Neuronal stem cell (in vitro differentiated cells): ENCODE measurements at regions not wholly inside any gene's neighbourhood (a gene's known extent, or its start where the extent isn't known, plus 50 kb on each side); places are given as distances from the start of the nearest gene placed in this dataset.

Experiments used
- DNase-seq: peaks from one replicate; pipeline ENCODE4 v3.0.0-alpha.2; 2013; ENCODE audit warnings: low spot score
- H2AFZ ChIP-seq: one replicate; pipeline ENCODE4 v1.6.1; 2013; ENCODE audit warnings: mild to moderate bottlenecking, low read length, inconsistent platforms
- H2AK5ac ChIP-seq: 2 replicates; pipeline ENCODE4 v1.6.1; 2013; ENCODE audit warnings: low read depth, mild to moderate bottlenecking, inconsistent platforms, low read length, moderate library complexity, mixed read lengths
- H2BK120ac ChIP-seq: 2 replicates; pipeline ENCODE4 v1.6.1; 2013; ENCODE audit warnings: low read depth, mild to moderate bottlenecking, inconsistent platforms, low read length, moderate library complexity, mixed read lengths
- H2BK12ac ChIP-seq: one replicate; pipeline ENCODE4 v1.6.1; 2013; ENCODE audit warnings: low read length, inconsistent platforms
- H2BK15ac ChIP-seq: 2 replicates; pipeline ENCODE4 v1.6.1; 2013; ENCODE audit warnings: mild to moderate bottlenecking, low read length, inconsistent platforms, mixed read lengths
- H2BK5ac ChIP-seq: one replicate; pipeline ENCODE4 v1.6.1; 2013; ENCODE audit warnings: inconsistent platforms, mild to moderate bottlenecking, low read length, moderate library complexity
- H3K14ac ChIP-seq: one replicate; pipeline ENCODE4 v1.6.1; 2013; ENCODE audit warnings: low read length, inconsistent platforms
- H3K18ac ChIP-seq: 2 replicates; pipeline ENCODE4 v1.6.1; 2013; ENCODE audit warnings: low read length, inconsistent platforms
- H3K23ac ChIP-seq: 2 replicates; pipeline ENCODE4 v1.6.1; 2013; ENCODE audit warnings: low read depth, mild to moderate bottlenecking, mixed read lengths, low read length, inconsistent platforms; ENCODE audit not compliant: poor library complexity
- H3K27ac ChIP-seq: replicated peaks from 3 replicates; pipeline ENCODE4 v1.5.1; 2013; ENCODE audit warnings: low read length, inconsistent platforms
- H3K27me3 ChIP-seq, 3 experiments: 2 replicates each; pipeline ENCODE4 v1.6.1; 2013; ENCODE audit warnings: low read length in 3 of 3, mild to moderate bottlenecking in 2 of 3, inconsistent platforms in 1 of 3, low read depth in 1 of 3, mixed read lengths in 1 of 3, moderate library complexity in 1 of 3; ENCODE audit not compliant: control insufficient read depth in 3 of 3, insufficient read depth in 3 of 3
- H3K36me3 ChIP-seq, 2 donors: replicated peaks in 1 of 2; 2 replicates each; pipeline ENCODE4 v1.6.1; 2013; ENCODE audit warnings: low read length in 2 of 2; ENCODE audit not compliant: control insufficient read depth in 2 of 2, insufficient read depth in 2 of 2
- H3K4ac ChIP-seq: 2 replicates; pipeline ENCODE4 v1.6.1; 2013; ENCODE audit warnings: inconsistent platforms, mild to moderate bottlenecking, low read length, moderate library complexity
- H3K4me1 ChIP-seq, 2 donors: 1 replicate in 1 of 2; 2 replicates in 1 of 2; pipeline ENCODE4 v1.6.1; 2013; ENCODE audit warnings: low read length in 2 of 2, low read depth in 1 of 2; ENCODE audit not compliant: control insufficient read depth in 2 of 2, insufficient read depth in 1 of 2
- H3K4me2 ChIP-seq: one replicate; pipeline ENCODE4 v1.6.1; 2013; ENCODE audit warnings: mild to moderate bottlenecking, low read length, inconsistent platforms; ENCODE audit not compliant: insufficient read depth, poor library complexity, severe bottlenecking
- H3K4me3 ChIP-seq, 2 donors: 2 replicates each; pipeline ENCODE4 v1.5.1; 2013; ENCODE audit warnings: low read length in 2 of 2, mild to moderate bottlenecking in 2 of 2, inconsistent platforms in 1 of 2, moderate library complexity in 1 of 2
- H3K79me1 ChIP-seq: one replicate; pipeline ENCODE4 v1.6.1; 2013; ENCODE audit warnings: low read depth, mild to moderate bottlenecking, inconsistent platforms, low read length, moderate library complexity
- H3K9ac ChIP-seq: one replicate; pipeline ENCODE4 v1.6.1; 2013; ENCODE audit warnings: mild to moderate bottlenecking, low read depth, low read length, inconsistent platforms; ENCODE audit not compliant: poor library complexity
- H3K9me3 ChIP-seq, 2 donors: replicated peaks in 1 of 2; 2 replicates each; pipeline versions ENCODE3 to v1.6.1; 2013; ENCODE audit warnings: low read length in 2 of 2, mild to moderate bottlenecking in 2 of 2, inconsistent platforms in 1 of 2, low read depth in 1 of 2, mixed read lengths in 1 of 2, moderate library complexity in 1 of 2; ENCODE audit not compliant: control insufficient read depth in 2 of 2, insufficient read depth in 1 of 2
- H4K8ac ChIP-seq: one replicate; pipeline ENCODE4 v1.6.1; 2013; ENCODE audit warnings: low read depth, mild to moderate bottlenecking, inconsistent platforms, low read length, moderate library complexity
- H4K91ac ChIP-seq: one replicate; pipeline ENCODE4 v1.6.1; 2013; ENCODE audit warnings: low read length, low read depth, mild to moderate bottlenecking, inconsistent platforms; ENCODE audit not compliant: poor library complexity
- WGBS, 2 donors: extraction: QIAGEN DNeasy Blood & Tissue Kit; methylation state at CpG; one replicate each; pipeline ENCODE4 v1.1.7; 2013; ENCODE audit warnings: missing lambda C conversion rate in 2 of 2, mixed read lengths in 1 of 2; ENCODE audit not compliant: insufficient read length in 2 of 2, insufficient replicate concordance in 1 of 2; ENCODE audit errors: extremely low coverage in 2 of 2; 5-methylcytosine and 5-hydroxymethylcytosine counted together

DNA sequence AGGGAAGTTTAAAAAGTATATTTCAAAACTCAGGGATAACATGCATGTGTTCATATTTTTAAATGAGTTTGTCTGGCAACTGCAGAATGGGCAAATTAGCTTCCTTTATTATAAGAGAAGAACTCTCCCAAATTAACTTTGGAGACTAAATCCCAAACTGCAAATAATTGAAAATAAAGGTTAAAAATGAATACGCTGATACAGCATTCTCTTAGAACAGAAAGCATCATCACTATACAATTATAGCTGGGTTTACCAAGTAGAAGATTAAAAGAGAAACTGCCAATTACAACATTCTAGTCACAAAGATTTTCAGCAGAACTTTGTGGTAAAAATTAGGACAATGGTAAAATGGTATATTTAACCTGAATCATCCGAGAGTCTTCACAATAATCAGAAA lies 73.3 kb downstream of the OLFM4 start:
- H3K4ac ChIP-seq: no peak overlapping the region
- H2BK15ac ChIP-seq: no peak overlapping the region
- H3K18ac ChIP-seq: no peak overlapping the region
- no peak overlapping the region for H2BK120ac ChIP-seq
- no peak overlapping the region for H3K9ac ChIP-seq
- no CpG with 5 or more reads among the region's 2 CpGs for WGBS, 2 donors
- H4K91ac ChIP-seq: no peak overlapping the region
- H2BK5ac ChIP-seq: no peak overlapping the region
- H3K9me3 ChIP-seq: no peaks in the 10 kb centered on the region
- H3K79me1 ChIP-seq: no peaks in the 10 kb centered on the region
- no peak overlapping the region for H4K8ac ChIP-seq
- H3K4me2 ChIP-seq: no peak overlapping the region
- H2AK5ac ChIP-seq: no peak overlapping the region
- H3K23ac ChIP-seq: no peak overlapping the region
- no peaks in the 10 kb centered on the region for H3K36me3 ChIP-seq
- no peak overlapping the region for H2BK12ac ChIP-seq
- H3K4me3 ChIP-seq: no peak overlapping the region
- no peak for DNase-seq
- H3K4me1 ChIP-seq: no peaks in the 10 kb centered on the region
- H3K27me3 ChIP-seq: no peaks in the 10 kb centered on the region
- no peak overlapping the region for H2AFZ ChIP-seq
- no peak overlapping the region for H3K27ac ChIP-seq
- H3K14ac ChIP-seq: no peak overlapping the region

DNA sequence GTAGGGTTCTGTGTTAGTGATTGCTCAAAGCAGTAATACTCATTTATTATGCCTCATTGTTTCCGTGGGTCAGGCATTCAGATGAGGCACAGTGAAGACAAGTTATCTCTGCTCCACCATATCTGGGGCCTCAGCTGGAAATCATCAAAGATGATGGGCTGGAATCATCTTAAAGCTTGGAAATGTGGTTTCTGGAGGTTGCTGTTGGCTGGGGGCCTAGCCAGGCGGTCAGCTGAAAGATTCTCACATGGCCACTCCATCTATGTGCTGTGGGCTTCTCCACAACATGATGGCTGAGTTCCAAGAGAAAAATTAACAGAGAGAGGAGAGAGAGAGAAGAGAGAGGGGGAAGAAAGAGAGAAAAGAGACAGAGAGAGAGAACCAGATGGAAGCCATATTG lies 75.5 kb downstream of the OLFM4 start:
- Histone ChIP-seq H2BK12ac (no peak overlapping the region), H3K79me1 (no peaks in the 10 kb centered on the region), H3K23ac (no peak overlapping the region), H3K14ac (no peak overlapping the region), H3K27ac (no peak overlapping the region), H3K9ac (no peak overlapping the region), H3K18ac (no peak overlapping the region), H2BK15ac (no peak overlapping the region), H2BK5ac (no peak overlapping the region), H2AK5ac (no peak overlapping the region), H3K4me1 (no peaks in the 10 kb centered on the region), H3K9me3 (no peaks in the 10 kb centered on the region), H3K4ac (no peak overlapping the region), H2AFZ (peak overlapping the region; percentile 57), H3K27me3 (no peaks in the 10 kb centered on the region), H4K8ac (no peak overlapping the region), H4K91ac (no peak overlapping the region), H3K4me3 (no peak overlapping the region), H3K4me2 (no peak overlapping the region), H2BK120ac (no peak overlapping the region), H3K36me3 (no peaks in the 10 kb centered on the region)
- no CpG with 5 or more reads among the region's 2 CpGs for WGBS, 2 donors
- no peak for DNase-seq

DNA sequence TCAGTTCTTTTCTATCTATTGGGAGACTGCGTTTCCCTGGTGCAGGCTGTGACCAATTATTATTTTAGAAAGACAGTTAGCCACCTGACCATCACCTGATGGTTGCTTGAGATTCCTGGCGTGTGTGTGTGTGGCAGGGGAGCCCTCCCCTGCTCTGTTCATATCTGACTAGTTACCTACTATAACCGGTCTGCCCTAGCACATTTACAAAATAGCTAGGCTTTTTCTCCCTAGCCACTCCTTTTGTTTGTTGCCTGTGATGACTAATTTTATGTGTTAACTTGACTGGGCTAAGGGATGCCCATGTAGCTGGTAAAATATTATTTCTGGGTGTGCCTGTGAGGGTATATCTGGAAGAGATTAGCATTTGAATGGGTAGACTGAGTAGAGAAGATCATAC lies 76.9 kb downstream of the OLFM4 start:
- Histone ChIP-seq H2BK5ac (no peak overlapping the region), H3K14ac (no peak overlapping the region), H3K4me2 (no peak overlapping the region), H2AK5ac (no peak overlapping the region), H3K4me3 (no peak overlapping the region), H2BK15ac (no peak overlapping the region), H2BK120ac (no peak overlapping the region), H4K91ac (no peak overlapping the region), H3K4me1 (no peaks in the 10 kb centered on the region), H4K8ac (no peak overlapping the region), H2AFZ (no peak overlapping the region), H3K9ac (no peak overlapping the region), H3K36me3 (no peaks in the 10 kb centered on the region), H3K18ac (no peak overlapping the region), H3K4ac (no peak overlapping the region), H3K9me3 (no peaks in the 10 kb centered on the region), H3K79me1 (no peaks in the 10 kb centered on the region), H3K23ac (no peak overlapping the region), H3K27me3 (no peaks in the 10 kb centered on the region), H2BK12ac (no peak overlapping the region), H3K27ac (no peak overlapping the region)
- DNase-seq: no peak
- WGBS, 2 donors: no CpG with 5 or more reads among the region's 3 CpGs

GRCh38 chr13:53105890-53106289 lies 77.3 kb downstream of the OLFM4 start:
- H3K14ac ChIP-seq: no peak overlapping the region
- H2BK12ac ChIP-seq: no peak overlapping the region
- no peak overlapping the region for H2BK5ac ChIP-seq
- no peak overlapping the region for H3K4ac ChIP-seq
- no peak overlapping the region for H3K4me3 ChIP-seq
- no peak overlapping the region for H3K9ac ChIP-seq
- no peak for DNase-seq
- no peaks in the 10 kb centered on the region for H3K79me1 ChIP-seq
- no peak overlapping the region for H3K18ac ChIP-seq
- H3K23ac ChIP-seq: no peak overlapping the region
- H2BK15ac ChIP-seq: no peak overlapping the region
- H4K8ac ChIP-seq: no peak overlapping the region
- H3K4me1 ChIP-seq: no peaks in the 10 kb centered on the region
- no peak overlapping the region for H3K4me2 ChIP-seq
- WGBS, 2 donors: no CpG with 5 or more reads among the region's 3 CpGs
- no peak overlapping the region for H3K27ac ChIP-seq
- H2AFZ ChIP-seq: no peak overlapping the region
- H3K27me3 ChIP-seq: no peaks in the 10 kb centered on the region
- H4K91ac ChIP-seq: no peak overlapping the region
- no peak overlapping the region for H2AK5ac ChIP-seq
- H3K9me3 ChIP-seq: no peaks in the 10 kb centered on the region
- no peak overlapping the region for H2BK120ac ChIP-seq
- no peaks in the 10 kb centered on the region for H3K36me3 ChIP-seq
